GM21786 (cell line): ENCODE measurements at regions not wholly inside any gene's neighbourhood (a gene's known extent, or its start where the extent isn't known, plus 50 kb on each side); places are given as distances from the start of the nearest gene placed in this dataset.

Experiments used
- ATAC-seq: cut with Tn5 transposase; IDR thresholded peaks from one replicate; pipeline ENCODE4 v1.9.1; 2021; ENCODE audit not compliant: unreplicated experiment

GRCh38 chr1:189351960-189352359, 1125.7 kb downstream of the BRINP3 start:
- no peak for ATAC-seq

DNA sequence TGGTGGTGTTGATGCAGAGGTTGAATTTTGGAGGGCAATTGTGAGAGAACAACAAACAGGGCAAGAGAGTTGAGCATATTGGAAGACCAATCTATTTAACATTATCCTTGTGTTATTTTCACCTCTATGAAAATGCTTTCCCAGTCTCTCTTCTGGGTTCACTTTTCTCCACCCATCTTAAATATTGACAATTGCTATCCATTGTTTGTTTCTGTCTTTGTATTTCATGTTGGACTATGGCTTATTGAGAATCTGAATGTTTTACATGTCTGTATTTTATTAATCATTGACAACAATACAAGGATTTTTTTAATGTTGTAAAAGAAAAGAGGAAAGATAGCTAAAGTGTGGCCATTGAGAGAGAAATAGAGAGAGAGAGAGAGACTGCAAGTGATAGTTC, 1121.5 kb downstream of the BRINP3 start:
- ATAC-seq: no peak

DNA sequence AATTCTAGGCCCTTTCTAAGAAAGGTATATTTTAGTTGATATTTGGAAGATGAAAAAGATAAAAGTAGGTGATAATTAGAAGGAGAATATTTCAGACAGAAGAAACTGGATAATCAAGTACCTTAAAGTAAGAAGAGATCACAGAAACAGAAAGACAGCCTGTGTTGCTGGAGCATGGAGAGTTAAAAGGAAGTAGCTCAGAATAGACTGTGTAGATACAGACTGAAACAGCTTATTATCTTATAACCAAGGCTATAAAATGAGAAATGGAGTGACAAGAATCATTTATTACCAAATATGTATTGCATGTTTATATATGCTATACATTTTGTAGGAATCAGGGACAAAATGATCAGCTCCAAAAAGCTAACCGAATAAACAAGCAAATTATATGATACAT, 1120.3 kb downstream of the BRINP3 start:
- ATAC-seq: no peak

DNA sequence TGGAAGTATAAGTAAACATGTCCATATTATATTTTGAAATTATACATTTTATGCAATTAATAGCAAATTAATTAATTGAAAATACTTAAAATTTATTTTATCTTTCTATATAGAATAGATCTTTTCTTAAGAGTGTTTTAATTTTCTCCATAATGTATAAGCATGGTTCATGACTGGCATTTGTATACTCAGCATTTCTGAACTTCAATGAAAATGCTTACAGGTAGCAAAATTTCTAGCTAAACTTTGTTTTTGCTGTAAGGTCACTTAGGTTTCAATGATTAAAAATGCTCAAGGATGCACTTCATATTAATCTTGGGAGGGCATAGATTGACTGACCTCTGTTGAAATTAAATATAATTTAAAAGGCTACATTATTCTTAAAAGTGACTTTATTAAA, 1108.1 kb downstream of the BRINP3 start:
- no peak for ATAC-seq

- ATAC-seq: no peak
Observed at GRCh38 chr1:189374816-189375215, 1102.8 kb downstream of the BRINP3 start.

GRCh38 chr1:189405419-189405818, 1072.2 kb downstream of the BRINP3 start:
- no peak for ATAC-seq

DNA sequence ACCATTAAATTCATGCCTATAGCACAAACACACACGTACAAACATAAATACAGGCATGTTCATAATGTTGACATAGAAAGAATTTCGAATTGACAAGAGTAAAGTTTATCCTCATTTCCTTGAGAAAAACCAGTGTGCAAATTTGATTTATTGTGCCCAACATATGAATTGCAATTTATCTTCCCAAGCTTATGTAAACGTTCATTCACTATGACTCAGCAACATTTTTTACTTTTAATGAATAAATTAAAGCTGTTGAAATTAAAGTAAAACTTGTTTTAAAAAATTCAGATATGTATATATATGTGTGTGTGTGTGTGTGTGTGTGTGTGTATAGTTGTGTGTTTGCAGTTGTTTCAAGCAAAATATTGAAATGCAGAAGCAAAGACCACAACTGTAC, 1067.9 kb downstream of the BRINP3 start:
- ATAC-seq: no peak

GRCh38 chr1:189424746-189425331, 1052.8 kb downstream of the BRINP3 start:
- no peak for ATAC-seq

- ATAC-seq: no peak
Observed at GRCh38 chr1:189429610-189430009, 1048.1 kb downstream of the BRINP3 start.

DNA sequence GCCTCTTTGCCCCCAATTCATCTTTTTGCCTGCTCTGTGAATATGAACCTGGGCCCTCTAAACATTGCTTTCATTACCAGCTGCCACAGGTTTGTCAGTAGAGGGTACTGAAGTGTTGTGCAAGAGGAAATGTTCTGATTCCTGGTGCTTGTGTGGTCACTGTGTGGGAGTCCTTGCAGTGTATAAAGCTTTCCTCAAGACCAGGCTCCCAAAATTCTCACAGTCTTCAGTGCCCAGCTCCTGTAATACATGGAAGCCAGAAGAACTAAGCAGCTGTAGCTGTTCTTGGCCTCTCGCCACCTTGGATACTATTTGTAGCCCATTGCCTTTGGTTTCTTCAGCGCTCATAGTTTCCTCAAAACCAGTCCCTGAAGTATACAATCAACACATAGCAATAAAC, 1046.2 kb downstream of the BRINP3 start:
- ATAC-seq: no peak

- no peak for ATAC-seq
Observed at GRCh38 chr1:189432753-189433152, 1044.9 kb downstream of the BRINP3 start.

DNA sequence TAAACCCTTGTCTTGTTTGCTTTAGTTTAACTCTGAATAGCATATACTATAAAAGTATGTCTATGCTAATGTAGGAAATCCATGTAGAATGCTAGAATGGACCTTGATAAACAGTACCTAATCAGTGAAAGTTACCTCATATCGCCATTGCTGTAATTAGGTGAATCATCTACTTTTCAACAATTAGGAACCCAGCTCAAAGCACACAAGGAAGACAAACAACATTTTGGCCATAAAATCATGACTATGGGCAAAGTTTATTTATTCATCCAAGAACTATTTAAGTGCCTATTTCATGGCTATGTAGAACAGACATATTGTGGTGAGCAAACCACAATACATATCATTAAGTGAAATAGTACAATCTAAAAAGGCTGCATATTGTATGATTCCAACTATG, 1043.2 kb downstream of the BRINP3 start:
- ATAC-seq: no peak

DNA sequence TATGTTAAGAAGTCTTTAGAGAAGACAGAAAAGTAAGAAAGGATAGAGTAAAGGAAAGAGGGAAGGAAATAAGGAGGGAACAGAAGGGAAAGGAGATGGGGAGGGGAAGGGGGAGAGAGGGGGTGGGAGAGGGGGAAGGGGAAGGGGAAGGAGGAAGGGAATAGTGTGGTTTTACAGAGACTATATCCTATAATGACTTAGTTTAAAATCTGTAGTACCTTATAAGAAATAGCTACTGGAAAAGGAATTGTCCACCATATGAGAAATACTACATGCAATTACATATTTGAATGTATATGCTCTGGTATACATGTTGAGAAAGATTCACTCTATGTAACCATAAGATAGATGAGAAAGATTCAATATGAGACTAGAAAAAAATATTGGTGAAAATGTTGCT, 1042.3 kb downstream of the BRINP3 start:
- no peak for ATAC-seq

DNA sequence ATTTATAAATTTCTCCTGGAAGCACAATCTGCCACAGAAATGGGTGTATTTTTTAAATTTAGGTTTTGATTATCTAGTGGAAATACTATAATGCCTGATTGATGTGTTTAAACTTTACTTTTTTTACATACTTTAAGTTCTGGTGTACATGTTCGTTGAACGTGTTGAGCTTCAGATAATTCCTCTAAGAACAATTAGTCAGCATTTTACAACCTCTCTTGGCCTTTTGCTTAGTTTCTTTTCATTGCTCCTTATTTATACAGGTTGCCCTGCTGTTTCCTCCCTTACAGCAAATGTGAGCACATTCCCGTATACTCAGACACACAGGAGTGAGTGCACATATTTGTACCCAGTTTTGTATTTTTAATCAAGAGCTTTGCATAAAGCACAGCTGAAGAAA, 1038.9 kb downstream of the BRINP3 start:
- ATAC-seq: no peak

GRCh38 chr1:189463166-189463565, 1014.5 kb downstream of the BRINP3 start:
- ATAC-seq: no peak

- no peak for ATAC-seq
Observed at GRCh38 chr1:189496768-189497167, 980.9 kb downstream of the BRINP3 start.

- ATAC-seq: no peak
Observed at GRCh38 chr1:189499736-189500135, 977.9 kb downstream of the BRINP3 start.

DNA sequence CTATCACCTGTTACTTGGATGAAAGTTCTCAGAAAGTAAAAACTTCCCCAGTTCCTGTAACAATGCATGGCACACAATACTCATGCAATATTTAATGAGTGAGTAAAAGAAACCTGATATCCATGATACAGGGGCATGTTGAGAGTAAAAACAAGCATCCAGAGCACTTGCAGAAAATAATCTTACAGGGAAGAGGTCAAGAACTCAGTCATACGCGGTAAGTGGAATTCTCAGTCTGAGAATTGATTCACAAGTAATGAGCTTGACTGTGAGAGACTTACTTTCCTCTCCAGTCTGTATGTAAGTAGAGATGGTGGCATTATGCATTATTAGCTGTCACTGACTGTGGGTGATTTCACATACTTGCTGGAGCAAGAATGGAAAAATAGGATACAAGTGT, 976.9 kb downstream of the BRINP3 start:
- no peak for ATAC-seq

- ATAC-seq: no peak
Observed at GRCh38 chr1:189510827-189511226, 966.8 kb downstream of the BRINP3 start.

DNA sequence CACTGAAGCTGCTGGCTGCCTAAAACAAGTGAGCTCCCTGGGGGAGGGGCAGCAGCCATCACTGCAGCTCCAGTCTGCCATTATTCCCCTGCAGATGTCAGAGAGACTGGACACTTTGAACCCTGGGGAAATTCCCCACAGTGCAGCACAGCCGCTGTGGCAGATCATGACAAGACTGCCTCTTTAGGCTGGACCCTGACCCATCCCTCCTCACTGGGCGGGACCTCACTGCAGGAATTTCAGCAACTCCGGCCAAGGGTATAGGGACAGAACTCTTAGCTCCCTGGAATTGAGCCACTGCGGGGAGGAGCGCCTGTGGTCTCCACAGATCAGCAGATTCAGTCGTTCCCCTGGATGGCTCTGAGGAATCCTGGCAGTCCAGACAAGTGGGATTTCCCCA, 964.6 kb downstream of the BRINP3 start:
- ATAC-seq: no peak

DNA sequence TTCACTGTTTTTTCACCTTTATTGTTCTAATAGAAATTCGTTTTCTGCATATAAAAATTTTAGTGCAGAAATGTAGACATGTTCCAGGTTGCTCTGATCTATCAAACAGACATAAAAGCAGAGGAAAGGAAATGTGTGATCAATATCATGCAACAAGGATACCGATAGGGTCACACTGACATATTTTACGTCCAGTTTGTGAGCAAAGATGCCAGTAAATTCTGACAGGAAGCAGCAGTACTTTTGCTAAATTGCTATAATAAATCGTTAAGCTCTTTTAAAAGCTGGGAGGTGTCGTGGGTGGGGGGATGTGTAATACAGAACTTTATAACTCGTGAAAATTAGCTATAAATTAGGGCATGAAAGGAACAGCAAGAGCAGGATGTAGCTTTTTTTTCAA, 955.2 kb downstream of the BRINP3 start:
- no peak for ATAC-seq

DNA sequence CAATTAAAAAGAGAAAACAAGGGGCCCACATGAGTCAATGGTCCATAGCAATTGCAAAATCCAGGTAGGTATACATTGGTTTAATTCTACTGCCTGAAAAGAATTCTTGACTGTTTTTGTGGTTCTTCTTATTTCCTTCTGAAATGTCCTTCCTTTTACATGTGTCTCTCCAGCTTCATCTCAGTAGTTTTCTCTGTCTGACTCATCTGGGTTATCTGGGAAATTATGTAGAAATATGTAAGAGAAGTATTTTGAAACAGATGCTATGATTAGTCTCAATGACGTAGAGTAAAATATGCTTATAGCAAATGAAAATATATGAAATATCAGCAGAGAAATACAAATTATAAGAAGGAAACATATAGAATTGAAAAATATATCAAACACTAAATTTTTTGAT, 953.2 kb downstream of the BRINP3 start:
- ATAC-seq: no peak

DNA sequence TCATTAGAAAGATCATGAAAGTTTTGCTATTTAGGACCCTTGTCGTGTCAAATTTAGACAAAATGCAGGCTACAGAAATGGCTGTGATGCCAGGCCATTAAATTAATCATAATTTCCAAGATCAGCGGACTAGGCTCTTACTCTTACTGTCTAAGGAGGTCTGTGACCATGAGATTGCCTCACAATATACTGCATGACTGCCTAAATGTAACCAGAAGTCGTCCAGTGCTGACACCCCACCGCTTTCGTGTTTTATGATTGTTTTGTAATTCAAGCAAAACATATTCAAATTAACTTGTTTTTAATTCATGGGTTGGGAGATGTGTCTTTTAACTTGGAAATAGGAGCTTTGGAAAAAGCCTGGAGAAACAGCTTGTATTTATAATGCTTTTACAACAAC, 947.5 kb downstream of the BRINP3 start:
- no peak for ATAC-seq

DNA sequence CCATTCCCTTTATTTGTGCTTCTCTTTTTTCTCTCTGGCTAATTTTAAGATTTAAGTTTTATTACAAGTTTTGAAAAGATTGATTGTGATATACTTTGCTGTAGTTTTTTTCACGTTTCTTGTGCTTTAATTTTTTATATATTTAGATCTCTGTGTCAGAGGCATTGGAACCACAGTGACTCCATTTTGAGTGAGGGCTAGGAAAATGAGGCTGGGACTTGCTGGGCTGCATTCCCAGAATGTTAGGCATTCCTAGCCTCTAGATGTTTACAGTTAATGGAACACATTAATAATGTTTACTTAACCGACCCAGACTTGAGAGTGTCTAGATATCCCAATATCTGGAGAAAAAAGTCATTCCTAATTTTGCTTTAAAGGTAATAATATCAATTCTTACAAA, 939.4 kb downstream of the BRINP3 start:
- ATAC-seq: no peak
